HCT116 (cell line): ENCODE measurements at regions not wholly inside any gene's neighbourhood (a gene's known extent, or its start where the extent isn't known, plus 50 kb on each side); places are given as distances from the start of the nearest gene placed in this dataset.

ENCODE experiments used
- CBX3 ChIP-seq: IDR thresholded peaks from 2 replicates; pipeline ENCODE4 v1.6.1; 2012; ENCODE audit warnings: low read depth
- CEBPB ChIP-seq: IDR thresholded peaks from 2 replicates; pipeline ENCODE4 v1.6.1; 2012; ENCODE audit warnings: low read depth
- CTCF ChIP-seq, 3 experiments: fragments of 200-600 bp in 1 of 3; sonication (generic) in 1 of 3; IDR thresholded peaks in 2 of 3; conservative IDR thresholded peaks in 1 of 3; 2 replicates each; pipeline ENCODE4 v1.5.1; 2012 to 2017; ENCODE audit warnings: low read depth in 2 of 3, low read length in 2 of 3, antibody characterized with exemption in 1 of 3, borderline replicate concordance in 1 of 3, control low read depth in 1 of 3, mild to moderate bottlenecking in 1 of 3, mixed read lengths in 1 of 3, mixed run types in 1 of 3, moderate library complexity in 1 of 3; ENCODE audit not compliant: insufficient read depth in 1 of 3
- ELF1 ChIP-seq: IDR thresholded peaks from 2 replicates; pipeline ENCODE4 v1.6.1; 2012; ENCODE audit warnings: low read depth, borderline replicate concordance
- FOSL1 ChIP-seq: IDR thresholded peaks from 2 replicates; pipeline ENCODE4 v1.6.1; 2012; ENCODE audit warnings: low read depth
- MAX ChIP-seq: IDR thresholded peaks from 2 replicates; pipeline ENCODE4 v1.6.1; 2012
- POLR2A ChIP-seq: IDR thresholded peaks from 2 replicates; pipeline ENCODE4 v1.7.0; 2011; ENCODE audit warnings: borderline replicate concordance; ENCODE audit not compliant: insufficient read depth, insufficient read length; ENCODE audit errors: extremely low read depth
- POLR2AphosphoS5 ChIP-seq: IDR thresholded peaks from 2 replicates; pipeline ENCODE4 v1.6.1; 2011; ENCODE audit warnings: mild to moderate bottlenecking, low read depth, low read length, moderate library complexity
- REST ChIP-seq: IDR thresholded peaks from 2 replicates; pipeline ENCODE4 v1.6.1; 2012; ENCODE audit warnings: low read depth
- SRF ChIP-seq: IDR thresholded peaks from 2 replicates; pipeline ENCODE4 v1.6.1; 2012; ENCODE audit warnings: low read depth
- ZNF274 ChIP-seq: fragments of 200-500 bp; sonication (Bioruptor generic); IDR thresholded peaks from 2 replicates; pipeline ENCODE4 v1.6.1; 2014; ENCODE audit warnings: mild to moderate bottlenecking, low read depth, low read length, inconsistent platforms

- no peak for TF ChIP-seq POLR2A
- no peak for TF ChIP-seq REST
- TF ChIP-seq CBX3: no peak
- TF ChIP-seq CTCF (IDR thresholded peaks at IDR 0.05 in 2 of 3, conservative IDR thresholded peaks at IDR 0.05 in 1 of 3; ENCODE audit: borderline replicate concordance in 1 of 3, insufficient read depth in 1 of 3, low read depth in 2 of 3, low read length in 2 of 3): no peak
- TF ChIP-seq MAX: no peak
- no peak for TF ChIP-seq FOSL1
- TF ChIP-seq CEBPB: no peak
- no peak for TF ChIP-seq POLR2AphosphoS5
- TF ChIP-seq ELF1: no peak
- no peak for TF ChIP-seq ZNF274
- TF ChIP-seq SRF: no peak
These were observed 350.6 kb upstream of the SLC7A11 start for GRCh38 chr4:138592796-138593195.
